Heart left ventricle (tissue), 16 donors: ENCODE measurements at regions not wholly inside any gene's neighbourhood (a gene's known extent, or its start where the extent isn't known, plus 50 kb on each side); places are given as distances from the start of the nearest gene placed in this dataset.

Experiments
- ATAC-seq, 4 donors: fragments of 200-7000 bp; cut with Tn5 transposase; one replicate each; pipeline ENCODE4 v1.9.1; 2020 to 2022; ENCODE audit warnings: moderate library complexity in 4 of 4, mild to moderate bottlenecking in 3 of 4, moderate number of reproducible peaks in 1 of 4
- DNase-seq, 5 donors: peaks; one replicate each; pipeline ENCODE4 v3.0.0-alpha.2; 2020
- H3K27ac ChIP-seq, 12 donors: fragments of 200-600 bp; sonication (generic) in 4 of 12; one replicate each; pipeline versions ENCODE4 v1.5.0 to v1.8.0; 2016 to 2022; ENCODE audit warnings: mild to moderate bottlenecking in 2 of 12
- H3K27me3 ChIP-seq, 9 donors: fragments of 200-600 bp; sonication (generic) in 2 of 9; one replicate each; pipeline versions ENCODE4 v1.5.1 to v1.8.0; 2016 to 2022; ENCODE audit warnings: mild to moderate bottlenecking in 3 of 9
- H3K36me3 ChIP-seq, 9 donors: fragments of 200-600 bp; sonication (generic) in 2 of 9; one replicate each; pipeline versions ENCODE4 v1.5.0 to v1.8.0; 2018 to 2022; ENCODE audit warnings: mild to moderate bottlenecking in 2 of 9
- H3K4me1 ChIP-seq, 12 donors: fragments of 200-600 bp; sonication (generic) in 4 of 12; one replicate each; pipeline versions ENCODE4 v1.5.0 to v1.8.0; 2016 to 2022; ENCODE audit warnings: mild to moderate bottlenecking in 3 of 12
- H3K4me3 ChIP-seq, 12 donors: fragments of 200-600 bp; sonication (generic) in 4 of 12; one replicate each; pipeline versions ENCODE4 v1.5.0 to v1.8.0; 2017 to 2022; ENCODE audit warnings: mild to moderate bottlenecking in 9 of 12, moderate library complexity in 4 of 12
- H3K9me3 ChIP-seq, 12 donors: fragments of 200-600 bp; sonication (generic) in 4 of 12; one replicate each; pipeline versions ENCODE4 v1.5.0 to v1.8.0; 2016 to 2022; ENCODE audit warnings: mild to moderate bottlenecking in 1 of 12
- POLR2A ChIP-seq, 2 donors: fragments of 450-650 bp; IDR thresholded peaks; one replicate each; pipeline ENCODE4 v1.6.1; 2017; ENCODE audit warnings: antibody characterized with exemption in 2 of 2, mild to moderate bottlenecking in 2 of 2, moderate library complexity in 2 of 2
- WGBS, 4 donors: extraction: QIAGEN DNeasy Blood & Tissue Kit in 2 of 4; methylation state at CpG; one replicate each; pipeline versions ENCODE4 v1.1.5 to v1.1.7; 2013 to 2018; 5-methylcytosine and 5-hydroxymethylcytosine counted together
- intact Hi-C, 10 donors: fragments of 100-400 bp; cut with DNase I; formaldehyde crosslinking; loops; one replicate each; pipeline versions ENCODE4 v1.11.1 to v1.14.2; 2022
- TF ChIP-seq, protein P1 (sequence below), 12 donors: fragments of 200-600 bp; sonication (generic) in 4 of 12; IDR thresholded peaks; one replicate each; pipeline versions ENCODE4 v1.5.0 to v1.8.0; 2018 to 2022; ENCODE audit warnings: antibody characterized with exemption in 12 of 12, mild to moderate bottlenecking in 5 of 12
- donor health status: ischemic (EF 13 %, LVEDD 7.1; RV severe dilation, severe dysfunction).
- donor health status: healthy with polysubstance abuse.
- donor health status: DM: no; HTN: yes; CAD: no.
- donor health status: DM: no; HTN: no; CAD: no.
- donor health status: ischemic (EF 25% LVEDD 6.9; RV normal size, moderate dysfunction).
- donor health status: ischemic (EF 25% LVEDD 5.7; RV mildly dilated, moderate dysfunction).
- donor health status: healthy.
- donor health status: DM: yes; HTN: yes; CAD: no.
- donor health status: ischemic (EF 35%, LVEDD 5.7; RV mildly dilated, moderate dysfunction).
- donor health status: nonischemic (EF 11% LVEDD 7.7; RV severe dilation, severe dysfunction).
- donor health status: DM: yes; HTN: yes; CAD: no.
- donor health status: PGD.
- donor health status: ischemic (EF 29% LVEDD 5.4; RV normal size, mild dysfunction).
- donor health status: nonischemic (EF 23%, LVEDD 6.1; RV moderate dilation, normal function).

DNA sequence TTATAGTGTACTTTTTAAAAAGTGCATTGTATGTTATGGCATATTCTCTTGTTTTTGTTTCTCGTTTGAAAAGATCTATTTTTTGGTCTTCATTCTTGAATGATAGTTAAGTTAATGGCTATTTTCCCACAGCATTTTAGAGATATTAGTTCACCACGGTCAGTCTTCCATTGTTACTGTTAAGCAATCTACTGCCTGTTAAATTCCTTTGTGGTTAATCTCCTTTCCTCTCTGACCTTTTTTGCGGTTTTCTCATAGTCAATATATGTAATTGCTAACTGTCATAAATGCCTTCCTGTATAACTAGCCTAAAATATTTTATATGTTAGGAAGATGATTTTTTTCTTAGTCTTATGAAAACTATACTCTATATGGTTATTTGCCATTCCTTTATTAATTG lies 250.8 kb upstream of the FBXL7 start:
- H3K36me3 ChIP-seq, result no peaks in the 10 kb centered on the region
- no peak overlapping the region for H3K4me3 ChIP-seq
- ATAC-seq (no peak), DNase-seq (no peak)
- intact Hi-C loops, result no loop called here
- WGBS, 4 donors, result 38 to 47% (median 43%) methylated on average over 3 of the region's 3 CpGs
- H3K4me1 ChIP-seq, result no peaks in the 10 kb centered on the region
- TF ChIP-seq, protein P1, sequence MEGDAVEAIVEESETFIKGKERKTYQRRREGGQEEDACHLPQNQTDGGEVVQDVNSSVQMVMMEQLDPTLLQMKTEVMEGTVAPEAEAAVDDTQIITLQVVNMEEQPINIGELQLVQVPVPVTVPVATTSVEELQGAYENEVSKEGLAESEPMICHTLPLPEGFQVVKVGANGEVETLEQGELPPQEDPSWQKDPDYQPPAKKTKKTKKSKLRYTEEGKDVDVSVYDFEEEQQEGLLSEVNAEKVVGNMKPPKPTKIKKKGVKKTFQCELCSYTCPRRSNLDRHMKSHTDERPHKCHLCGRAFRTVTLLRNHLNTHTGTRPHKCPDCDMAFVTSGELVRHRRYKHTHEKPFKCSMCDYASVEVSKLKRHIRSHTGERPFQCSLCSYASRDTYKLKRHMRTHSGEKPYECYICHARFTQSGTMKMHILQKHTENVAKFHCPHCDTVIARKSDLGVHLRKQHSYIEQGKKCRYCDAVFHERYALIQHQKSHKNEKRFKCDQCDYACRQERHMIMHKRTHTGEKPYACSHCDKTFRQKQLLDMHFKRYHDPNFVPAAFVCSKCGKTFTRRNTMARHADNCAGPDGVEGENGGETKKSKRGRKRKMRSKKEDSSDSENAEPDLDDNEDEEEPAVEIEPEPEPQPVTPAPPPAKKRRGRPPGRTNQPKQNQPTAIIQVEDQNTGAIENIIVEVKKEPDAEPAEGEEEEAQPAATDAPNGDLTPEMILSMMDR (IDR thresholded peaks at IDR 0.05), result no peak
- no peak for TF ChIP-seq POLR2A (IDR thresholded peaks at IDR 0.05)
- peaks cover 0 to 27% (median 20%) of the 10 kb centered on the region in 12 donors for H3K9me3 ChIP-seq
- H3K27me3 ChIP-seq, result no peaks in the 10 kb centered on the region
- H3K27ac ChIP-seq, result no peak overlapping the region

DNA sequence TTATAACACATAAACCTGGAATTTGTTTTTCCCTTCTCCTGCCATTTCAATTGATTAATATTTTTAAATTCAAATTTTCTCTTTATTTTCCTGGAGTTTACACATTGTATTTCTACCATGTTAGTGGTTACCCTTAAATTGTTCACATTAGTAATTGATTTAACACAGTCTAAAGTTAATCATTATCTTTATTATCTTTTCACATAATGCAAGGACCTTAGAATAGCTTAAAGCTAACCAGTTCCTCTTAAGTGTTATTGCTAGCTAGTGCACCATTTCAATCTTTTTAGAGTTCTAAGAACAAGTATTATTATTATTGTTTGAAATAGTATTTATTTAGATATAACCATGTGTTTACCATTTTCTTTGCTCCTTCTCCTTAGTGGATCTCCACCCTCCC lies 251.2 kb upstream of the FBXL7 start:
- no peak overlapping the region for H3K4me3 ChIP-seq
- H3K4me1 ChIP-seq, result no peaks in the 10 kb centered on the region
- no peak for TF ChIP-seq POLR2A (IDR thresholded peaks at IDR 0.05)
- TF ChIP-seq, protein P1 (IDR thresholded peaks at IDR 0.05), result no peak
- DNase-seq, result no peak
- H3K9me3 ChIP-seq, result peaks cover 0 to 27% (median 20%) of the 10 kb centered on the region in 12 donors
- no peak overlapping the region for H3K27ac ChIP-seq
- ATAC-seq, result no peak
- no peaks in the 10 kb centered on the region for H3K36me3 ChIP-seq
- intact Hi-C loops, result no loop called here
- H3K27me3 ChIP-seq, result no peaks in the 10 kb centered on the region

DNA sequence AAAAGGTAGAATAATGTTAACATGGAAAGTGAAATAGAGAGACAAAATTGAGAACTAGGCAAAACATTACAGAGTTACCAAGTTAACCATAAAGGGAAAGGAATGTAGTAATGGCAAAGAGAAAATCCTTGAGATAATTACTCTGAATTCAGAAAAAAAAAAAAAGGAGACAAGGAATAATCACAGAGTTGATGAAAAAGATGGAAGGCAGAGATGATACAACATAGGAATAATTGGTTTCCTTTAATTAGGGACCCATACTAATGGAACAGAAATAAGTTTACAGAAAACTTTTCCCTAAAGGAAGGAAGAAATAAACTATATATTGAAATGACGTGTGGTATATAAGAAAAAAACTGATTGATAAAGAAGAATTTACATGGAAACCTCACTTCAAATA lies 254.1 kb upstream of the FBXL7 start:
- 88 to 92% (median 91%) methylated on average over 1 of the region's 1 CpG for WGBS, 4 donors
- no peaks in the 10 kb centered on the region for H3K36me3 ChIP-seq
- no peaks in the 10 kb centered on the region for H3K27me3 ChIP-seq
- peaks cover 0 to 27% (median 20%) of the 10 kb centered on the region in 12 donors for H3K9me3 ChIP-seq
- DNase-seq, result no peak
- intact Hi-C loops, result no loop called here
- H3K4me1 ChIP-seq, result no peaks in the 10 kb centered on the region
- no peak overlapping the region for H3K27ac ChIP-seq
- no peak for ATAC-seq
- TF ChIP-seq POLR2A (IDR thresholded peaks at IDR 0.05), result no peak
- TF ChIP-seq, protein P1 (IDR thresholded peaks at IDR 0.05), result no peak
- H3K4me3 ChIP-seq, result no peak overlapping the region

DNA sequence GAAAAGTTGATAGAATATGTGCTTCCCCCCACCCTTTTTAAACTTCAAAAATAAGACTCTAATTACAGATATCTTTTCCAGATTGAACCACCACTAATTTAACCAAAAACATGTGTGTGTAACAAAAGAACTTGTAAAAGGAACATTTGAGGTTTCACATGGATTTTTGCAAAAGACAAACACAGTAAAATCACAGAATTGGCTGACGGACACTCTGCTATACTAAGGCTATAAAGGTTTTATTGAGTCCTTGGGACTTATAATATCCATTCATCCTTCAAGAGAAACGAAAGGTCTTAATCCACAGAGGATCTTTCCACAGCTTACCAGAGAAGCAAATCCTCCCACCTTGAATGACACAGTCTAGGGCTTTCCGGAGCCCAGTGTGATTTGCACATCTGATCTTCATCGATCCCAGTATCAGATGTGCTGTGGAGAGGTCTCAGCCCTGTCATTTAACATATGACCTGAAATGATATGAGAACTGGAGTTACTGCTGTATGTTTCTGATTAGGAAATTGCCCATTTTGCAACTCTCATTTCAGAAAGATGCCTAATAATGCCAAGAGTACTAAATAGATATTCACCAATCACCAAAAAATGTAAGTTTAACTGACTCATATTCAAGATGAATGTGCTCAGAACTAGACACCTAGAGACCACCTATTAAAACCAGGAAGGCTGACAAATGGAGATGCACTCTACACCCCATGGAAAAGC lies 256.5 kb upstream of the FBXL7 start:
- TF ChIP-seq, protein P1 (IDR thresholded peaks at IDR 0.05), result no peak
- TF ChIP-seq POLR2A (IDR thresholded peaks at IDR 0.05), result no peak
- intact Hi-C loops, result no loop called here

More for the DNA sequence above, 256.5 kb upstream of the FBXL7 start:
- H3K9me3 ChIP-seq, result peaks cover 0 to 28% (median 20%) of the 10 kb centered on the region in 12 donors
- no peak for ATAC-seq
- no peak for DNase-seq
- H3K27me3 ChIP-seq, result no peaks in the 10 kb centered on the region
- no peak overlapping the region for H3K27ac ChIP-seq
- no peaks in the 10 kb centered on the region for H3K36me3 ChIP-seq
- H3K4me1 ChIP-seq, result no peaks in the 10 kb centered on the region
- 81 to 94% (median 89%) methylated on average over 4 of the region's 4 CpGs for WGBS, 4 donors
- no peak overlapping the region for H3K4me3 ChIP-seq
